ENCODE measurements at regions not wholly inside any gene's neighbourhood (a gene's known extent, or its start where the extent isn't known, plus 50 kb on each side); places are given as distances from the start of the nearest gene placed in this dataset.
A peak's percentile ranks its signal among the peaks of the same experiment; 100 is the strongest.
"Not testable (repeated sequence)": the region's sequence is repeated elsewhere in the genome, so short reads cannot be mapped to it uniquely, and the experiment has no call there.

DNA sequence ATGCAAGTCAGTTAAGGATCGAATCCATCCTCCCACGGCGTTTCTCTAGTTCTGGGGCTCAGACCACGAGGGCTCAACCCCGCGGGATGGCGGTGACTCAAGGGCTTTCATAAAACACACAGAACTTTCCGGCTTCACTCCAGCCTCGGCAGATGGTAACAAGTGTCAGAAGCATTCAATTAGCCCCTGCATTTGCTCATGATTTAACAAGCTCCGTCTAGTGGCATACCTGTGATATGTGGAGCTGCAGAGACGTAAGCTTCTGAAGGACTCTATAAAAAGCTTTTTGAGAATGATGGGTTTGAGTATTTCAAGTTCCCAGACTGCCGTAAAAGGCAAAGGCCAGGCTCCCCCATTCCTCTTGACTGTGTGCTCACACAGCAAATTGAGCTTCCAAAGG, 91.3 kb upstream of the SEC14L1 start (continued):
- TF ChIP-seq HOXB13 (CRISPR knock-in tag; IDR thresholded peaks at IDR 0.05; ENCODE audit: low read depth) (no peak), HOXB5 (CRISPR knock-in tag; IDR thresholded peaks at IDR 0.05) (no peak), PHF8 (IDR thresholded peaks at IDR 0.05; ENCODE audit: borderline replicate concordance, low read depth) (no peak)

DNA sequence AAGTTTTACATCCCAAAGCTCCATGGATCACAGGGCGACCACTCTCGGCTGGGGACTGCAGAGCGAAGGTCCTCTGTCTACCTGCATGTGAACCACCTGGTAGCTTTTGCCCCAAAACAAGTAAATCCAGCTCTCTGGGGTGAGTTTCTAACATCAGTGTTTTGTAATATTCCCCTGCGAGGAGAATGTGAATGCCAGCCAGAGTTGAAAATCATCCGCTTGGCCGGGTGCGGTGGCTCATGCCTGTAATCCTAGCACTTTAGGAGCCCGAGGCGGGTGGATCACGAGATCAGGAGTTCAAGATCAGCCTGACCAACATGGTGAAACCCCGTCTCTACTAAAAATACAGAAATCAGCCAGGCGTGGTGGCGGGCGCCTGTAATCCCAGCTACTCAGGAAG, 89.9 kb upstream of the SEC14L1 start:
- 82% methylated on average over 14 of the region's 14 CpGs for WGBS (ENCODE audit: missing lambda C conversion rate)
- POLR2A ChIA-PET: not testable (repeated sequence)

DNA sequence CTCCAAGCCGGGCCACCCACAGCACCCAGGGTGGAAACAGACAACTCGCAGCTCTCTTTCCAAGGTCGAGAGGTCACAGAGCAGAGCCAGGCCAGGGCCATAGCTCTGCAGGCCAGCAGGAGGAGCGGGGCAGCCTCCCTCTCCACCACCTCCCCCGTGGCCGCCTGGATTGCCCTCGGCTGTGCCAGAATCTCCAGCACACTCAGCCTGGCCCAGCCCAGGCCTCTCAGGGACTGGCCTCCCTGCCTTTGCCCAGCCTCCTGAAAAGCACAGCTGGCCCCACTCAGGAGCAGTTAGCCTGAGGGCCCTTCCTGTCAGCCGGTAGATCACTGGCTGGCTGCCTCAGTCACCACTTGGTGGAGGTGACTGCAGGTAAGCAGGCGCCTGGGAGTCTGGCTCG, 85.8 kb upstream of the SEC14L1 start:
- H3K27ac ChIP-seq: peak overlapping the region; percentile 26 to 86; a peak in 5 of 6 replicates
- peaks cover 14% of the 10 kb centered on the region for H3K4me1 ChIP-seq
- no peaks in the 10 kb centered on the region for H3K9me3 ChIP-seq
- TF ChIP-seq NPAS2 (CRISPR knock-in tag; IDR thresholded peaks at IDR 0.05; ENCODE audit: borderline replicate concordance): no peak
- 70% methylated on average over 9 of the region's 10 CpGs for WGBS (ENCODE audit: missing lambda C conversion rate)
- FAIRE-seq (no peak), DNase-seq (ENCODE audit: low read depth in 1 of 2, low spot score in 1 of 2) (no peak), ATAC-seq (peak; percentile 27 to 39; a peak in 5 of 6 replicates)
- CTCF ChIA-PET: interaction anchor here (0.8 to 30.0 kb wide), 26 partner anchors 9 to 298 kb away, joined by 3 to 776 read pairs (median 14); partner anchors contain the start of gene MGAT5B
- no peak overlapping the region for H3K4me3 ChIP-seq
- no peak overlapping the region for H3K4me2 ChIP-seq
- POLR2A ChIA-PET: no interaction called here

More for the DNA sequence above, 89.9 kb upstream of the SEC14L1 start:
- H3K4me2 ChIP-seq; H3K4me3 ChIP-seq; ATAC-seq; FAIRE-seq; H3K9me3 ChIP-seq; DNase-seq (ENCODE audit: low read depth in 1 of 2, low spot score in 1 of 2): not testable (repeated sequence)
- Histone ChIP-seq H3K27ac (peak overlapping the region in 1 of 2 experiments; percentile 52; a peak in 1 of 6 replicates), H3K4me1 (peaks cover 14% of the 10 kb centered on the region)
- CTCF ChIA-PET: interaction anchor here (0.7 to 30.0 kb wide), 12 partner anchors 8 to 234 kb away, joined by 3 to 776 read pairs (median 4); partner anchors contain the start of gene MGAT5B

DNA sequence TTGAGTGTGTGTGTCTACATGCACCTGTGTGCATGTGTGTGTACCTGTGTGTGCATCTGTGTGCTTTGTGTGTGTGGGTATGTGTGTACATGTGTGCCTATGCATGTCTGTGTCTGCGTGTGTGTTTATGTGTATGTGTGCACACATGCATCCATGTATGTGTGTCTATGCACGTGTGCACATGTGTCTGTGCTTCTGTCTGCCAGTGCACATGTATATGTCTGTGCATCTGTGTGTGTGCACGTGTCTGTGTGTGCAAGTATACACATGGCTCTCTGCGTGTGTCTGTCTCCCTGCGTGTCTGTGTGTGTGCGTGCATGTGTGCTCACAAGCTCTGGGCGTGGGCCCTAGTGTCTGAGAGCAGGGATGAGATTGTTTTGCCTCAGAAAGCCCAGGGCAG, 85.3 kb upstream of the SEC14L1 start:
- H3K4me1 ChIP-seq: peaks cover 14% of the 10 kb centered on the region
- TF ChIP-seq, protein P1, sequence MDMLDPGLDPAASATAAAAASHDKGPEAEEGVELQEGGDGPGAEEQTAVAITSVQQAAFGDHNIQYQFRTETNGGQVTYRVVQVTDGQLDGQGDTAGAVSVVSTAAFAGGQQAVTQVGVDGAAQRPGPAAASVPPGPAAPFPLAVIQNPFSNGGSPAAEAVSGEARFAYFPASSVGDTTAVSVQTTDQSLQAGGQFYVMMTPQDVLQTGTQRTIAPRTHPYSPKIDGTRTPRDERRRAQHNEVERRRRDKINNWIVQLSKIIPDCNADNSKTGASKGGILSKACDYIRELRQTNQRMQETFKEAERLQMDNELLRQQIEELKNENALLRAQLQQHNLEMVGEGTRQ (IDR thresholded peaks at IDR 0.05): no peak
- TF ChIP-seq FOXS1 (CRISPR knock-in tag; IDR thresholded peaks at IDR 0.05) (no peak), EHMT2 (IDR thresholded peaks at IDR 0.05; ENCODE audit: low read depth) (no peak), ESRRA (IDR thresholded peaks at IDR 0.05; ENCODE audit: borderline replicate concordance, low read length) (no peak), HOXB13 (CRISPR knock-in tag; IDR thresholded peaks at IDR 0.05; ENCODE audit: low read depth) (no peak)
- CTCF ChIA-PET: interaction anchor here (0.7 to 30.0 kb wide), 71 partner anchors 10 to 300 kb away, joined by 3 to 776 read pairs (median 11); partner anchors contain the start of gene MGAT5B
- no peak for ATAC-seq
- DNase-seq (ENCODE audit: low read depth in 1 of 2, low spot score in 1 of 2): no peak
- H3K4me2 ChIP-seq: no peak overlapping the region; the same call in 2 of the 3 replicates
- 83% methylated on average over 7 of the region's 7 CpGs for WGBS (ENCODE audit: missing lambda C conversion rate)
- no peaks in the 10 kb centered on the region for H3K9me3 ChIP-seq
- H3K4me3 ChIP-seq: no peak overlapping the region
- POLR2A ChIA-PET: no interaction called here
- no peak for FAIRE-seq
- peak overlapping the region; percentile 70 to 86; a peak in 5 of 6 replicates for H3K27ac ChIP-seq

DNA sequence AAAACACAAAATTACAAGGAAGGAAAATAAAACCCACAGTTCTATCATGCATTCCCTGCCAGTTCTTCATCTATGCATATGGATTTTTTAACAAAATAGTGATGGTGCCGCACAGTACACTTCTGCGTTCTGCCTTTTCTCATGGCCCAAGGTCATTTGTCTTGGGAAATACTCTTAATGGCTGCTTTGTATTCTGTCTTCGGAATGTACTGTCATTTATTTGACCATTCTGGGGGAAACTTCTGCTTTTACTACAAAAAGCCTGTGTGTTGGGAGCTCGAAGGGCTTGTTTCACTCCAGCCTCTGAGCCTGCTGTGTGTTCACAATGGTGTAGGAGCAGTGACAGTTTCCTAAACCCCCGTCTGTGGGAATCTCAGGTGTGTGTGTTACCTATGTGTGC, 82.8 kb upstream of the SEC14L1 start:
- FAIRE-seq: no peak
- Histone ChIP-seq H3K9me3 (no peaks in the 10 kb centered on the region), H3K4me1 (peaks cover 14% of the 10 kb centered on the region), H3K4me2 (no peak overlapping the region), H3K27ac (0 out of 6 replicates have a peak overlapping the region, but pooled peaks of 1 of the 2 experiments have one; percentile 7), H3K4me3 (no peak overlapping the region)
- TF ChIP-seq MAFK (IDR thresholded peaks at IDR 0.05; ENCODE audit: partially characterized antibody): no peak
- no peak for TF ChIP-seq CHD4 (IDR thresholded peaks at IDR 0.05; ENCODE audit: borderline replicate concordance)
- TF ChIP-seq, protein P2, sequence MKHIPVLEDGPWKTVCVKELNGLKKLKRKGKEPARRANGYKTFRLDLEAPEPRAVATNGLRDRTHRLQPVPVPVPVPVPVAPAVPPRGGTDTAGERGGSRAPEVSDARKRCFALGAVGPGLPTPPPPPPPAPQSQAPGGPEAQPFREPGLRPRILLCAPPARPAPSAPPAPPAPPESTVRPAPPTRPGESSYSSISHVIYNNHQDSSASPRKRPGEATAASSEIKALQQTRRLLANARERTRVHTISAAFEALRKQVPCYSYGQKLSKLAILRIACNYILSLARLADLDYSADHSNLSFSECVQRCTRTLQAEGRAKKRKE (CRISPR knock-in tag; IDR thresholded peaks at IDR 0.05; ENCODE audit: low read depth): no peak
- TF ChIP-seq POLR2A (IDR thresholded peaks at IDR 0.05; ENCODE audit: low read length): no peak
- no peak for TF ChIP-seq RFX5 (IDR thresholded peaks at IDR 0.05)
- TF ChIP-seq EP300 (IDR thresholded peaks at IDR 0.05): no peak
- TF ChIP-seq, protein P3, sequence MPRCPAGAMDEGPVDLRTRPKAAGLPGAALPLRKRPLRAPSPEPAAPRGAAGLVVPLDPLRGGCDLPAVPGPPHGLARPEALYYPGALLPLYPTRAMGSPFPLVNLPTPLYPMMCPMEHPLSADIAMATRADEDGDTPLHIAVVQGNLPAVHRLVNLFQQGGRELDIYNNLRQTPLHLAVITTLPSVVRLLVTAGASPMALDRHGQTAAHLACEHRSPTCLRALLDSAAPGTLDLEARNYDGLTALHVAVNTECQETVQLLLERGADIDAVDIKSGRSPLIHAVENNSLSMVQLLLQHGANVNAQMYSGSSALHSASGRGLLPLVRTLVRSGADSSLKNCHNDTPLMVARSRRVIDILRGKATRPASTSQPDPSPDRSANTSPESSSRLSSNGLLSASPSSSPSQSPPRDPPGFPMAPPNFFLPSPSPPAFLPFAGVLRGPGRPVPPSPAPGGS (IDR thresholded peaks at IDR 0.05): no peak
- TF ChIP-seq RAD21 (conservative IDR thresholded peaks at IDR 0.05 in 1 of 2, IDR thresholded peaks at IDR 0.05 in 1 of 2): no peak
- TF ChIP-seq NR3C1 (IDR thresholded peaks at IDR 0.05): no peak
- no peak for TF ChIP-seq KDM5A (IDR thresholded peaks at IDR 0.05)
- TF ChIP-seq RARB (CRISPR knock-in tag; IDR thresholded peaks at IDR 0.05): no peak
- TF ChIP-seq ZSCAN20 (CRISPR knock-in tag; IDR thresholded peaks at IDR 0.05): no peak
- TF ChIP-seq JUNB (IDR thresholded peaks at IDR 0.05): no peak
- TF ChIP-seq, protein P1 (IDR thresholded peaks at IDR 0.05): no peak
- no peak for TF ChIP-seq ESRRA (IDR thresholded peaks at IDR 0.05; ENCODE audit: borderline replicate concordance, low read length)
- TF ChIP-seq EHMT2 (IDR thresholded peaks at IDR 0.05; ENCODE audit: low read depth): no peak
- TF ChIP-seq, protein P4, sequence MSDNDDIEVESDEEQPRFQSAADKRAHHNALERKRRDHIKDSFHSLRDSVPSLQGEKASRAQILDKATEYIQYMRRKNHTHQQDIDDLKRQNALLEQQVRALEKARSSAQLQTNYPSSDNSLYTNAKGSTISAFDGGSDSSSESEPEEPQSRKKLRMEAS (IDR thresholded peaks at IDR 0.05): no peak
- no peak for TF ChIP-seq MYC (IDR thresholded peaks at IDR 0.05; ENCODE audit: borderline replicate concordance, low read length)
- no peak for TF ChIP-seq SREBF2 (IDR thresholded peaks at IDR 0.05)
- no peak for TF ChIP-seq PHF8 (IDR thresholded peaks at IDR 0.05; ENCODE audit: borderline replicate concordance, low read depth)
- ChIA-PET CTCF (interaction anchor here (0.6 to 30.0 kb wide), 14 partner anchors 9 to 701 kb away, joined by 4 to 776 read pairs (median 39); partner anchors contain the start of gene MGAT5B), POLR2A (no interaction called here)
- no peak for DNase-seq (ENCODE audit: low read depth in 1 of 2, low spot score in 1 of 2)
- WGBS (ENCODE audit: missing lambda C conversion rate): 44% methylated on average over 5 of the region's 5 CpGs
- no peak for ATAC-seq

Data from A549 (cell line).